HCT116 (cell line): ENCODE measurements at regions not wholly inside any gene's neighbourhood (a gene's known extent, or its start where the extent isn't known, plus 50 kb on each side); places are given as distances from the start of the nearest gene placed in this dataset.

ENCODE experiments used
- ATAC-seq: fragments of 200-7000 bp; cut with Tn5 transposase; 2 replicates; pipeline ENCODE4 v1.9.1; 2020; ENCODE audit warnings: mild to moderate bottlenecking, moderate library complexity
- BruUV-seq: library from RNA; stranded (reverse); fragments of 400-500 nt; replicated peaks from 2 replicates; lab custom pipeline; 2021; lab: Mats Ljungman, UMichigan
- CTCF ChIA-PET: fragments of 300-600 bp; sonication (Branson Sonifier 250); formaldehyde crosslinking; loops from one replicate; lab custom pipeline; 2021; ENCODE audit warnings: antibody characterized with exemption; lab: Charles Lee
- POLR2A ChIA-PET: fragments of 300-600, 350-600 bp; sonication (Branson Sonifier 250); formaldehyde crosslinking; loops from one replicate; lab custom pipeline; 2021; ENCODE audit warnings: antibody characterized with exemption; lab: Charles Lee
- RAD21 ChIA-PET, 2 experiments: fragments of 300-600 bp; sonication (Branson Sonifier 250); formaldehyde crosslinking; loops; one replicate each; lab custom pipeline; 2023; ENCODE audit warnings: low total read pairs in 2 of 2; ENCODE audit not compliant: uncharacterized antibody in 2 of 2, unreplicated experiment in 2 of 2, low non-redundant PET in 1 of 2; lab: Charles Lee
- DNase-seq: peaks from one replicate; pipeline ENCODE4 v3.0.0-alpha.2; 2010; ENCODE audit warnings: low read depth, low spot score
- H2AFZ ChIP-seq: fragments of 200-600 bp; shearing (Covaris generic), sonication (generic); 2 replicates; pipeline ENCODE4 v1.6.1; 2017; ENCODE audit warnings: low read depth, mixed run types, mixed read lengths, antibody characterized with exemption, low read length; ENCODE audit not compliant: poor library complexity, severe bottlenecking
- H3K27ac ChIP-seq: 2 replicates; pipeline ENCODE4 v1.5.1; 2012; ENCODE audit warnings: low read depth, low read length
- H3K27me3 ChIP-seq: fragments of 200-600 bp; sonication (generic); 2 replicates; pipeline ENCODE4 v1.6.1; 2016; ENCODE audit warnings: mixed run types, low read length, mixed read lengths; ENCODE audit not compliant: insufficient read depth
- H3K36me3 ChIP-seq, 2 experiments: fragments of 200-500 bp in 1 of 2; fragments of 200-600 bp in 1 of 2; sonication (Bioruptor generic) in 1 of 2; sonication (generic) in 1 of 2; 2 replicates each; pipeline versions ENCODE4 v1.5.1 to v1.6.1; 2014 to 2016; ENCODE audit warnings: low read length in 2 of 2, inconsistent platforms in 1 of 2, mixed read lengths in 1 of 2, mixed run types in 1 of 2; ENCODE audit not compliant: insufficient read depth in 2 of 2, control insufficient read depth in 1 of 2
- H3K4me1 ChIP-seq, 2 experiments: fragments of 200-600 bp in 1 of 2; sonication (generic) in 1 of 2; 2 replicates each; pipeline versions ENCODE4 v1.5.1 to v1.6.1; 2012 to 2017; ENCODE audit warnings: low read length in 2 of 2, inconsistent platforms in 1 of 2, mild to moderate bottlenecking in 1 of 2, mixed read lengths in 1 of 2, mixed run types in 1 of 2, moderate library complexity in 1 of 2; ENCODE audit not compliant: insufficient read depth in 2 of 2, control insufficient read depth in 1 of 2
- H3K4me2 ChIP-seq: fragments of 200-600 bp; sonication (generic); 2 replicates; pipeline ENCODE4 v1.6.1; 2017; ENCODE audit warnings: mixed run types, low read length, mixed read lengths
- H3K4me3 ChIP-seq, 2 experiments: fragments of 200-600 bp in 1 of 2; sonication (generic) in 1 of 2; replicated peaks in 1 of 2; 2 replicates each; pipeline ENCODE4 v1.5.1; 2011 to 2016; ENCODE audit warnings: low read length in 2 of 2, control low read depth in 1 of 2, low read depth in 1 of 2, mild to moderate bottlenecking in 1 of 2, mixed read lengths in 1 of 2, mixed run types in 1 of 2
- H3K79me2 ChIP-seq: fragments of 200-600 bp; sonication (generic); 2 replicates; pipeline ENCODE4 v1.6.1; 2017; ENCODE audit warnings: mild to moderate bottlenecking, mixed run types, low read length, moderate library complexity, mixed read lengths; ENCODE audit not compliant: insufficient read depth
- H3K9ac ChIP-seq: fragments of 200-600 bp; sonication (generic); 2 replicates; pipeline ENCODE4 v1.6.1; 2016; ENCODE audit warnings: low read length, mixed read lengths
- H3K9me2 ChIP-seq: fragments of 200-600 bp; sonication (generic), shearing (Covaris generic); 2 replicates; pipeline ENCODE4 v1.6.1; 2017; ENCODE audit warnings: mixed run types, mild to moderate bottlenecking, moderate library complexity; ENCODE audit not compliant: insufficient read depth
- H3K9me3 ChIP-seq, 2 experiments: fragments of 200-500 bp in 1 of 2; fragments of 200-600 bp in 1 of 2; sonication (Bioruptor generic) in 1 of 2; sonication (generic) in 1 of 2; 2 replicates each; pipeline ENCODE4 v1.6.1; 2014 to 2017; ENCODE audit warnings: low read length in 2 of 2, mixed read lengths in 2 of 2, inconsistent platforms in 1 of 2, low read depth in 1 of 2, mild to moderate bottlenecking in 1 of 2, mixed run types in 1 of 2, moderate library complexity in 1 of 2; ENCODE audit not compliant: control insufficient read depth in 1 of 2, insufficient read depth in 1 of 2
- H4K20me1 ChIP-seq: fragments of 200-600 bp; sonication (generic), shearing (Covaris generic); 2 replicates; pipeline ENCODE4 v1.6.1; 2017; ENCODE audit warnings: mixed run types, mild to moderate bottlenecking, moderate library complexity; ENCODE audit not compliant: insufficient read depth
- CTCF ChIP-seq, 3 experiments: fragments of 200-600 bp in 1 of 3; sonication (generic) in 1 of 3; IDR thresholded peaks in 2 of 3; conservative IDR thresholded peaks in 1 of 3; 2 replicates each; pipeline ENCODE4 v1.5.1; 2012 to 2017; ENCODE audit warnings: low read depth in 2 of 3, low read length in 2 of 3, antibody characterized with exemption in 1 of 3, borderline replicate concordance in 1 of 3, control low read depth in 1 of 3, mild to moderate bottlenecking in 1 of 3, mixed read lengths in 1 of 3, mixed run types in 1 of 3, moderate library complexity in 1 of 3; ENCODE audit not compliant: insufficient read depth in 1 of 3
- EGR1 ChIP-seq: IDR thresholded peaks from 2 replicates; pipeline ENCODE4 v1.6.1; 2012; ENCODE audit warnings: low read depth
- ELF1 ChIP-seq: IDR thresholded peaks from 2 replicates; pipeline ENCODE4 v1.6.1; 2012; ENCODE audit warnings: low read depth, borderline replicate concordance
- EZH2 ChIP-seq: fragments of 200-600 bp; sonication (generic); IDR thresholded peaks from 2 replicates; pipeline ENCODE4 v1.6.1; 2017; ENCODE audit warnings: antibody characterized with exemption, mixed run types
- FOSL1 ChIP-seq: IDR thresholded peaks from 2 replicates; pipeline ENCODE4 v1.6.1; 2012; ENCODE audit warnings: low read depth
- MAX ChIP-seq: IDR thresholded peaks from 2 replicates; pipeline ENCODE4 v1.6.1; 2012
- POLR2A ChIP-seq: IDR thresholded peaks from 2 replicates; pipeline ENCODE4 v1.7.0; 2011; ENCODE audit warnings: borderline replicate concordance; ENCODE audit not compliant: insufficient read depth, insufficient read length; ENCODE audit errors: extremely low read depth
- POLR2AphosphoS5 ChIP-seq: IDR thresholded peaks from 2 replicates; pipeline ENCODE4 v1.6.1; 2011; ENCODE audit warnings: mild to moderate bottlenecking, low read depth, low read length, moderate library complexity
- RAD21 ChIP-seq: IDR thresholded peaks from 2 replicates; pipeline ENCODE4 v1.6.1; 2012; ENCODE audit warnings: low read depth, mild to moderate bottlenecking
- SIN3A ChIP-seq: IDR thresholded peaks from 2 replicates; pipeline ENCODE4 v1.6.1; 2012; ENCODE audit warnings: low read depth
- SP1 ChIP-seq: IDR thresholded peaks from 2 replicates; pipeline ENCODE4 v1.6.1; 2012; ENCODE audit warnings: low read depth
- SRF ChIP-seq: IDR thresholded peaks from 2 replicates; pipeline ENCODE4 v1.6.1; 2012; ENCODE audit warnings: low read depth
- YY1 ChIP-seq: IDR thresholded peaks from 2 replicates; pipeline ENCODE4 v1.6.1; 2011; ENCODE audit warnings: low read length, low read depth, moderate library complexity, mild to moderate bottlenecking; ENCODE audit not compliant: insufficient replicate concordance; ENCODE audit errors: extremely low read depth
- ZBTB33 ChIP-seq: IDR thresholded peaks from 2 replicates; pipeline ENCODE4 v1.6.1; 2011; ENCODE audit warnings: mild to moderate bottlenecking, low read length, moderate library complexity; ENCODE audit not compliant: insufficient replicate concordance; ENCODE audit errors: extremely low read depth
- ZFX ChIP-seq: fragments of 450-650 bp; IDR thresholded peaks from 2 replicates; pipeline ENCODE4 v1.6.1; 2017
- intact Hi-C: fragments of 100-400 bp; cut with micrococcal nuclease; formaldehyde crosslinking; loops from 2 replicates; pipeline ENCODE4 v1.10.0; 2022

- Histone ChIP-seq H3K4me3 (no peak overlapping the region), H2AFZ (no peak overlapping the region), H3K9me2 (no peaks in the 10 kb centered on the region), H3K4me1 (no peaks in the 10 kb centered on the region), H4K20me1 (no peaks in the 10 kb centered on the region), H3K9me3 (no peaks in the 10 kb centered on the region), H3K36me3 (no peaks in the 10 kb centered on the region), H3K27me3 (no peaks in the 10 kb centered on the region), H3K79me2 (no peaks in the 10 kb centered on the region), H3K27ac (no peak overlapping the region), H3K4me2 (no peak overlapping the region), H3K9ac (no peak overlapping the region)
- ChIA-PET RAD21 (no interaction called here), CTCF (no interaction called here), POLR2A (no interaction called here)
- ATAC-seq, result no peak
- intact Hi-C loops, result no loop called here
- no peak for TF ChIP-seq ZBTB33
- TF ChIP-seq SRF, result no peak
- TF ChIP-seq MAX, result no peak
- no peak for TF ChIP-seq SP1
- no peak for TF ChIP-seq ELF1
- TF ChIP-seq POLR2AphosphoS5, result no peak
- no peak for TF ChIP-seq CTCF (IDR thresholded peaks at IDR 0.05 in 2 of 3, conservative IDR thresholded peaks at IDR 0.05 in 1 of 3; ENCODE audit: borderline replicate concordance in 1 of 3, insufficient read depth in 1 of 3, low read depth in 2 of 3, low read length in 2 of 3)
- no peak for TF ChIP-seq ZFX
- TF ChIP-seq POLR2A, result no peak
- TF ChIP-seq FOSL1, result no peak
- no peak for TF ChIP-seq RAD21
- TF ChIP-seq SIN3A, result no peak
- no peak for TF ChIP-seq EGR1
- TF ChIP-seq EZH2, result no peak
- no peak for TF ChIP-seq YY1
- DNase-seq, result no peak
- BruUV-seq, result no TSS peak
Measured at GRCh38 chr5:17330386-17330785, 113.0 kb downstream of the BASP1 start.
